IPS DF 6.9 (cell line): ENCODE measurements at regions not wholly inside any gene's neighbourhood (a gene's known extent, or its start where the extent isn't known, plus 50 kb on each side); places are given as distances from the start of the nearest gene placed in this dataset.

Experiments
- DNase-seq: peaks from one replicate; pipeline ENCODE4 v3.0.0-alpha.2; 2013; ENCODE audit warnings: low read depth, low spot score
- H3K27ac ChIP-seq: one replicate; pipeline ENCODE4 v1.5.1; 2013; ENCODE audit warnings: low read length, control low read depth
- H3K27me3 ChIP-seq: 2 replicates; pipeline ENCODE4 v1.6.1; 2013; ENCODE audit warnings: mild to moderate bottlenecking, low read length; ENCODE audit not compliant: control insufficient read depth, insufficient read depth
- H3K36me3 ChIP-seq: 2 replicates; pipeline ENCODE4 v1.6.1; 2013; ENCODE audit warnings: low read length; ENCODE audit not compliant: control insufficient read depth, insufficient read depth
- H3K4me1 ChIP-seq: 2 replicates; pipeline ENCODE4 v1.6.1; 2013; ENCODE audit warnings: low read length; ENCODE audit not compliant: control insufficient read depth, insufficient read depth
- H3K4me3 ChIP-seq: 2 replicates; pipeline ENCODE4 v1.5.1; 2013; ENCODE audit warnings: mild to moderate bottlenecking, low read length
- H3K9me3 ChIP-seq: 2 replicates; pipeline ENCODE4 v1.6.1; 2013; ENCODE audit warnings: low read length, inconsistent platforms; ENCODE audit not compliant: control insufficient read depth, insufficient read depth
- WGBS: extraction: QIAGEN DNeasy Blood & Tissue Kit; methylation state at CpG from one replicate; pipeline ENCODE4 v1.1.7; 2013; ENCODE audit warnings: mixed read lengths, missing lambda C conversion rate; ENCODE audit not compliant: insufficient read length, insufficient coverage; 5-methylcytosine and 5-hydroxymethylcytosine counted together

DNA sequence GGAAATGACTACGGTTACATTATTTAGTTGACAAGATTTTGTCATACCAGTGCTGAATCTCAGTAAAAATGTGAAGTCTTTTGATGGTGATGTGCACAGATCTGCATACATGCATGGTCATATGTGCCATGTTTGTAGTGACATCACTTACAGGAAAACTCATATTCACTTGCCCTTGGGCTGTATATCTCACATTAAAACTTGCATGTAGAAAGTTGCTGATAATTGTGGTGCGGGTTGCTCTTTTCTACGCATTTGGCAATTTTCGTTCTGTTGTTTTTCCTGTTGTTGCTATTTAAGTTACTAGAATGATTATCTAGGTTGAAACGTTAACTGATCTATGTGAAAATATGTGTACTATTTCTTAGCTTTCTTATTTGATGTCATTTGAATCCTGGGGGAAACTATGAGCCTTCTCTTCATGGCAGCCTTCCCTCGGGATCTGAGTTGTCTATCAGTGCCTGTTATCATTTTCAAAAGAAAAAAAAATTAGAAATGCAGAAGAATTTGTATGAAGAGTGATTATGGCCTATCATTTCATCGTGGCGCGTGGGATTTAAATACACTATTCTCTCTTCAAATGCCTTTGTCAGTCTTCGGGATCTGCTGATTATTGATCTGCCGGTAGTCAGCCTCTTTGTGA is 296.6 kb downstream of the TMX3 start:
- Histone ChIP-seq H3K4me3 (no peak overlapping the region), H3K9me3 (no peaks in the 10 kb centered on the region), H3K4me1 (no peaks in the 10 kb centered on the region), H3K27me3 (no peaks in the 10 kb centered on the region), H3K36me3 (no peaks in the 10 kb centered on the region), H3K27ac (no peak overlapping the region)
- no CpG with 5 or more reads among the region's 11 CpGs for WGBS
- no peak for DNase-seq

DNA sequence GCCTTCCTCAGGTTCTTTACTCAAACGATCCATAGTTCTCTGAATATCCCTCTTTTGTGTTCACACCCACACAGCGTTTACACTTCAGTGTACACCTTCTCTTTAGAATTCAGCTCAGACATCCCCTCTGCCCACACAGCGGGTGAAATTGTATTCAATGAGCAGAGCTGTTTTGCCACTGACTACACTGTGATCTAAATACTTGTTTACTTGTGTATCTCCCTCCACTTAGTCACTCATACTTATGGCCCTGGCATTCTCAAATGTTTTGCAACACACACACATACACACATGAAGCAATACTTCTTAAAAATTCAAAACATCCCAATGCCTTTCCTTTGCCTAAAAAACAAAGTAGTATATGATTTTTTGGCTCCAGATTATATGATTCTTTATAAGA is 297.1 kb downstream of the TMX3 start:
- WGBS = no CpG with 5 or more reads among the region's 3 CpGs
- no peak for DNase-seq
- no peak overlapping the region for H3K4me3 ChIP-seq
- no peaks in the 10 kb centered on the region for H3K9me3 ChIP-seq
- H3K27me3 ChIP-seq = no peaks in the 10 kb centered on the region
- no peaks in the 10 kb centered on the region for H3K4me1 ChIP-seq
- H3K27ac ChIP-seq = no peak overlapping the region
- no peaks in the 10 kb centered on the region for H3K36me3 ChIP-seq

GRCh38 chr18:68417166-68417799 is 297.6 kb downstream of the TMX3 start:
- WGBS = no CpG with 5 or more reads among the region's 2 CpGs
- Histone ChIP-seq H3K9me3 (no peaks in the 10 kb centered on the region), H3K36me3 (no peaks in the 10 kb centered on the region), H3K4me1 (no peaks in the 10 kb centered on the region), H3K27me3 (no peaks in the 10 kb centered on the region), H3K4me3 (no peak overlapping the region), H3K27ac (no peak overlapping the region)
- no peak for DNase-seq

GRCh38 chr18:68414407-68414806 is 300.5 kb downstream of the TMX3 start:
- no CpG with 5 or more reads among the region's 2 CpGs for WGBS
- no peak for DNase-seq
- H3K27me3 ChIP-seq = no peaks in the 10 kb centered on the region

GRCh38 chr18:68409576-68409975 is 305.3 kb downstream of the TMX3 start:
- Histone ChIP-seq H3K36me3 (no peaks in the 10 kb centered on the region), H3K4me3 (no peak overlapping the region), H3K4me1 (no peaks in the 10 kb centered on the region), H3K9me3 (no peaks in the 10 kb centered on the region), H3K27ac (no peak overlapping the region), H3K27me3 (no peaks in the 10 kb centered on the region)
- no peak for DNase-seq
- WGBS = no CpG with 5 or more reads among the region's 2 CpGs

More at GRCh38 chr18:68414407-68414806, 300.5 kb downstream of the TMX3 start:
- no peaks in the 10 kb centered on the region for H3K4me1 ChIP-seq
- no peak overlapping the region for H3K4me3 ChIP-seq
- no peak overlapping the region for H3K27ac ChIP-seq
- no peaks in the 10 kb centered on the region for H3K9me3 ChIP-seq
- H3K36me3 ChIP-seq = no peaks in the 10 kb centered on the region

- no peaks in the 10 kb centered on the region for H3K4me1 ChIP-seq
- no peaks in the 10 kb centered on the region for H3K27me3 ChIP-seq
- no CpG with 5 or more reads among the region's 4 CpGs for WGBS
- H3K27ac ChIP-seq = no peak overlapping the region
- no peak overlapping the region for H3K4me3 ChIP-seq
- H3K36me3 ChIP-seq = no peaks in the 10 kb centered on the region
- DNase-seq = no peak
- no peaks in the 10 kb centered on the region for H3K9me3 ChIP-seq
Measured at GRCh38 chr18:68406761-68407160, 308.1 kb downstream of the TMX3 start.

DNA sequence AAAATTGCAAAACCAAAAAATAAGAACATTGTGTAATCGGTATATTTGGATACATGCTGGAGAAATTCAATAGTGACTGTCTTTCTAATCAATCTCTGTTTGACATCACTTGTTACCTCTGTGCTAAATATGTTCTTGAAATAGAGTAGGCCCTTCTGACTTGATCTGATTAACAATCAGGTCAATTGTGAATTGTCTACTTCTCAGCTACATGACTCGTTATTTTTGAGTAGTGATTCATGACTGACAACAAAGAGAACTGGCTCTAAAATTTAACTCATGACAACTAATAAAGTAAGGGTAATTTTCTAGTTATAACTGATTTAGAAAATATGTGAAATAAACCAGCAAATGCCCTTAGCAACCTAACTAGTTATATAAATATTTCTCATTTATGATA is 312.1 kb downstream of the TMX3 start:
- WGBS = no CpG with 5 or more reads among the region's 2 CpGs

GRCh38 chr18:68400889-68401288 is 314.0 kb downstream of the TMX3 start:
- Histone ChIP-seq H3K27me3 (no peaks in the 10 kb centered on the region), H3K4me3 (no peak overlapping the region), H3K27ac (no peak overlapping the region), H3K4me1 (no peaks in the 10 kb centered on the region), H3K36me3 (no peaks in the 10 kb centered on the region), H3K9me3 (no peaks in the 10 kb centered on the region)
- DNase-seq = no peak
- 100% methylated on average over 1 of the region's 3 CpGs for WGBS

More for the DNA sequence above, 312.1 kb downstream of the TMX3 start:
- Histone ChIP-seq H3K36me3 (no peaks in the 10 kb centered on the region), H3K9me3 (no peaks in the 10 kb centered on the region), H3K4me3 (no peak overlapping the region), H3K27ac (no peak overlapping the region), H3K27me3 (no peaks in the 10 kb centered on the region), H3K4me1 (no peaks in the 10 kb centered on the region)
- DNase-seq = no peak

GRCh38 chr18:68399721-68400120 is 315.2 kb downstream of the TMX3 start:
- no CpG with 5 or more reads among the region's 2 CpGs for WGBS
- no peak for DNase-seq
- Histone ChIP-seq H3K9me3 (no peaks in the 10 kb centered on the region), H3K27ac (no peak overlapping the region), H3K36me3 (no peaks in the 10 kb centered on the region), H3K4me1 (no peaks in the 10 kb centered on the region), H3K27me3 (no peaks in the 10 kb centered on the region), H3K4me3 (no peak overlapping the region)

- Histone ChIP-seq H3K9me3 (no peaks in the 10 kb centered on the region), H3K27ac (no peak overlapping the region), H3K4me3 (no peak overlapping the region), H3K4me1 (no peaks in the 10 kb centered on the region), H3K27me3 (no peaks in the 10 kb centered on the region), H3K36me3 (no peaks in the 10 kb centered on the region)
- DNase-seq = no peak
- no CpG with 5 or more reads among the region's 6 CpGs for WGBS
Measured at GRCh38 chr18:68397241-68398035, 317.5 kb downstream of the TMX3 start.
